Activated naive CD4-positive, alpha-beta T cell treated with anti-CD3 and anti-CD28 coated beads for 36 hours (primary cell): ENCODE measurements at regions not wholly inside any gene's neighbourhood (a gene's known extent, or its start where the extent isn't known, plus 50 kb on each side); places are given as distances from the start of the nearest gene placed in this dataset.

ENCODE experiments used
- CTCF ChIA-PET: fragments of 350-600 bp; sonication (Branson Sonifier 250); formaldehyde crosslinking; loops from one replicate; lab custom pipeline; 2021; ENCODE audit warnings: antibody characterized with exemption; lab: Charles Lee
- DNase-seq: peaks from one replicate; pipeline ENCODE4 v3.0.0-alpha.2; 2020
- H3K27ac Mint-ChIP-seq: one replicate; pipeline ENCODE4 v1.8.0; 2021; ENCODE audit warnings: mild to moderate bottlenecking, mixed read lengths
- H3K27me3 Mint-ChIP-seq: one replicate; pipeline ENCODE4 v1.8.0; 2021; ENCODE audit warnings: low read depth, mixed read lengths
- H3K36me3 Mint-ChIP-seq: one replicate; pipeline ENCODE4 v1.8.0; 2021; ENCODE audit warnings: low read depth, mixed read lengths
- H3K4me1 Mint-ChIP-seq: one replicate; pipeline ENCODE4 v1.8.0; 2021; ENCODE audit warnings: low read depth, mixed read lengths
- H3K4me3 Mint-ChIP-seq: one replicate; pipeline ENCODE4 v1.8.0; 2021; ENCODE audit warnings: mild to moderate bottlenecking, moderate library complexity, mixed read lengths
- H3K9me3 Mint-ChIP-seq: one replicate; pipeline ENCODE4 v1.8.0; 2021; ENCODE audit warnings: mixed read lengths
- intact Hi-C: fragments of 100-400 bp; cut with micrococcal nuclease; formaldehyde crosslinking; loops from one replicate; pipeline ENCODE4 v1.15.1; 2023

GRCh38 chr2:206212673-206213513, 53.2 kb downstream of the EEF1B2 start:
- Mint-ChIP-seq H3K4me1 (no peaks in the 10 kb centered on the region), H3K4me3 (no peak overlapping the region), H3K27ac (no peak overlapping the region), H3K36me3 (no peaks in the 10 kb centered on the region), H3K9me3 (no peaks in the 10 kb centered on the region), H3K27me3 (peaks cover 19% of the 10 kb centered on the region)
- intact Hi-C loops, result no loop called here
- no peak for DNase-seq
- CTCF ChIA-PET, result interaction anchor here (0.8 kb wide), 1 partner anchor 9 kb away, joined by 3 read pairs; no protein-coding TSS in a partner anchor

GRCh38 chr2:206213514-206213845, 53.8 kb downstream of the EEF1B2 start:
- CTCF ChIA-PET, result interaction anchor here (1.3 kb wide), 1 partner anchor 10 kb away, joined by 4 read pairs; no protein-coding TSS in a partner anchor
- H3K27me3 Mint-ChIP-seq, result peaks cover 24% of the 10 kb centered on the region
- intact Hi-C loops, result no loop called here
- no peak overlapping the region for H3K4me3 Mint-ChIP-seq
- H3K9me3 Mint-ChIP-seq, result no peaks in the 10 kb centered on the region
- H3K4me1 Mint-ChIP-seq, result no peaks in the 10 kb centered on the region
- no peak overlapping the region for H3K27ac Mint-ChIP-seq
- no peaks in the 10 kb centered on the region for H3K36me3 Mint-ChIP-seq
- no peak for DNase-seq

- H3K9me3 Mint-ChIP-seq, result peaks cover 6% of the 10 kb centered on the region
- H3K4me3 Mint-ChIP-seq, result no peak overlapping the region
- no peaks in the 10 kb centered on the region for H3K4me1 Mint-ChIP-seq
- no peak for DNase-seq
- peaks cover 33% of the 10 kb centered on the region for H3K27me3 Mint-ChIP-seq
- CTCF ChIA-PET, result interaction anchor here (1.2 kb wide), 1 partner anchor 26 kb away, joined by 3 read pairs; no protein-coding TSS in a partner anchor
- no peak overlapping the region for H3K27ac Mint-ChIP-seq
- no peaks in the 10 kb centered on the region for H3K36me3 Mint-ChIP-seq
- intact Hi-C loops, result no loop called here
These were observed 57.3 kb upstream of the ZDBF2 start for GRCh38 chr2:206217166-206217565.

- Mint-ChIP-seq H3K4me1 (no peaks in the 10 kb centered on the region), H3K36me3 (no peaks in the 10 kb centered on the region), H3K4me3 (no peak overlapping the region), H3K9me3 (peaks cover 6% of the 10 kb centered on the region), H3K27me3 (peaks cover 33% of the 10 kb centered on the region), H3K27ac (no peak overlapping the region)
- intact Hi-C loops, result no loop called here
- CTCF ChIA-PET, result interaction anchor here (1.2 kb wide), 1 partner anchor 26 kb away, joined by 3 read pairs; no protein-coding TSS in a partner anchor
- DNase-seq, result no peak
These were observed 56.7 kb upstream of the ZDBF2 start for GRCh38 chr2:206217743-206218142.

GRCh38 chr2:206218156-206218555, 56.3 kb upstream of the ZDBF2 start:
- H3K9me3 Mint-ChIP-seq, result peaks cover 6% of the 10 kb centered on the region
- DNase-seq, result no peak
- no peak overlapping the region for H3K4me3 Mint-ChIP-seq
- H3K27ac Mint-ChIP-seq, result no peak overlapping the region
- H3K4me1 Mint-ChIP-seq, result no peaks in the 10 kb centered on the region
- intact Hi-C loops, result no loop called here
- CTCF ChIA-PET, result interaction anchor here (1.2 kb wide), 1 partner anchor 27 kb away, joined by 3 read pairs; no protein-coding TSS in a partner anchor
- H3K36me3 Mint-ChIP-seq, result no peaks in the 10 kb centered on the region
- H3K27me3 Mint-ChIP-seq, result peaks cover 33% of the 10 kb centered on the region

- Mint-ChIP-seq H3K36me3 (no peaks in the 10 kb centered on the region), H3K9me3 (peaks cover 6% of the 10 kb centered on the region), H3K27ac (no peak overlapping the region), H3K4me1 (no peaks in the 10 kb centered on the region), H3K27me3 (peaks cover 30% of the 10 kb centered on the region), H3K4me3 (no peak overlapping the region)
- intact Hi-C loops, result no loop called here
- DNase-seq, result no peak
- CTCF ChIA-PET, result no interaction called here
These were observed 55.5 kb upstream of the ZDBF2 start for GRCh38 chr2:206218796-206219499.

- no peak overlapping the region for H3K4me3 Mint-ChIP-seq
- CTCF ChIA-PET, result interaction anchor here (0.6 kb wide), 1 partner anchor 132 kb away, joined by 3 read pairs; no protein-coding TSS in a partner anchor
- intact Hi-C loops, result no loop called here
- H3K27ac Mint-ChIP-seq, result no peak overlapping the region
- peaks cover 6% of the 10 kb centered on the region for H3K9me3 Mint-ChIP-seq
- DNase-seq, result no peak
- H3K36me3 Mint-ChIP-seq, result no peaks in the 10 kb centered on the region
- no peaks in the 10 kb centered on the region for H3K4me1 Mint-ChIP-seq
- H3K27me3 Mint-ChIP-seq, result peaks cover 30% of the 10 kb centered on the region
These were observed 54.5 kb upstream of the ZDBF2 start for GRCh38 chr2:206219957-206220356.

- H3K4me1 Mint-ChIP-seq, result peaks cover 3% of the 10 kb centered on the region
- H3K27me3 Mint-ChIP-seq, result peaks cover 26% of the 10 kb centered on the region
- H3K4me3 Mint-ChIP-seq, result no peak overlapping the region
- no peak for DNase-seq
- H3K27ac Mint-ChIP-seq, result no peak overlapping the region
- intact Hi-C loops, result no loop called here
- CTCF ChIA-PET, result no interaction called here
- no peaks in the 10 kb centered on the region for H3K36me3 Mint-ChIP-seq
- H3K9me3 Mint-ChIP-seq, result peaks cover 6% of the 10 kb centered on the region
These were observed 53.5 kb upstream of the ZDBF2 start for GRCh38 chr2:206220997-206221396.
